Peyer's patch (tissue), 4 donors: ENCODE measurements at regions not wholly inside any gene's neighbourhood (a gene's known extent, or its start where the extent isn't known, plus 50 kb on each side); places are given as distances from the start of the nearest gene placed in this dataset.

Experiments
- DNase-seq, 3 donors: peaks; one replicate each; pipeline ENCODE4 v3.0.0-alpha.2; 2017 to 2019
- H3K27ac ChIP-seq, 4 donors: fragments of 200-600 bp; sonication (generic); one replicate each; pipeline ENCODE4 v1.5.1; 2016 to 2019
- H3K27me3 ChIP-seq, 2 donors: fragments of 200-600 bp; sonication (generic); one replicate each; pipeline ENCODE4 v1.5.1; 2019
- H3K36me3 ChIP-seq, 3 donors: fragments of 200-600 bp; sonication (generic); one replicate each; pipeline ENCODE4 v1.5.1; 2016 to 2019
- H3K4me1 ChIP-seq, 4 donors: fragments of 200-600 bp; sonication (generic); one replicate each; pipeline ENCODE4 v1.5.1; 2016 to 2019
- H3K4me3 ChIP-seq, 4 donors: fragments of 200-600 bp; sonication (generic); 1 replicate in 3 of 4; 2 replicates in 1 of 4; pipeline ENCODE4 v1.5.1; 2016 to 2019; ENCODE audit warnings: mild to moderate bottlenecking in 1 of 4
- H3K9me3 ChIP-seq, 4 donors: fragments of 200-600 bp; sonication (generic); one replicate each; pipeline ENCODE4 v1.5.1; 2016 to 2019; ENCODE audit warnings: mild to moderate bottlenecking in 1 of 4
- POLR2A ChIP-seq, 2 donors: fragments of 450-650 bp; IDR thresholded peaks; one replicate each; pipeline ENCODE4 v1.5.1; 2017; ENCODE audit warnings: antibody characterized with exemption in 2 of 2, mild to moderate bottlenecking in 2 of 2, moderate library complexity in 2 of 2
- TF ChIP-seq, protein P1 (sequence below), 6 experiments: fragments of 450-650 bp in 4 of 6; fragments of 200-600 bp in 2 of 6; sonication (generic) in 1 of 6; IDR thresholded peaks; one replicate each; pipeline ENCODE4 v1.5.1; 2017 to 2019; ENCODE audit warnings: antibody characterized with exemption in 6 of 6, mild to moderate bottlenecking in 3 of 6, moderate library complexity in 1 of 6

DNA sequence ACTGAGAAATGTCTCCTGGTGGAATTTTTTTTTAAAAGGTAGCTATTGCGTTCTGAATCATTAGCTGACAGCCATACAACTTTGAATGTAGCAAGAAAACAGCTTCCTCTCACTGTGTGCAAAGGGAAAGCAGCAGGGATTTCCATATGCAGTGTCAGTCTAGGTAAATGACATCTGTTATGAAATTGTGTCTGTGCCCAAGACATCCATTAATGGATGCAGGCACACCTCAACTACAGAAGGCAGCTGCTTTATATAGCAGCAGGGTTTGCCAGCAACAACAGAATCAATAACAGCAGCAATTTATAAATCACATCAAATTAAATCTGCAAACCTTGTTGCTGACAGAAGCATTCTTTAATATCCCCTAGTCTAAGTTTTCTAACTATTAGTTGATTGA, 745.3 kb upstream of the RAG2 start:
- H3K27ac ChIP-seq, result no peak overlapping the region
- no peak overlapping the region for H3K4me3 ChIP-seq
- no peak for DNase-seq
- TF ChIP-seq, protein P1, sequence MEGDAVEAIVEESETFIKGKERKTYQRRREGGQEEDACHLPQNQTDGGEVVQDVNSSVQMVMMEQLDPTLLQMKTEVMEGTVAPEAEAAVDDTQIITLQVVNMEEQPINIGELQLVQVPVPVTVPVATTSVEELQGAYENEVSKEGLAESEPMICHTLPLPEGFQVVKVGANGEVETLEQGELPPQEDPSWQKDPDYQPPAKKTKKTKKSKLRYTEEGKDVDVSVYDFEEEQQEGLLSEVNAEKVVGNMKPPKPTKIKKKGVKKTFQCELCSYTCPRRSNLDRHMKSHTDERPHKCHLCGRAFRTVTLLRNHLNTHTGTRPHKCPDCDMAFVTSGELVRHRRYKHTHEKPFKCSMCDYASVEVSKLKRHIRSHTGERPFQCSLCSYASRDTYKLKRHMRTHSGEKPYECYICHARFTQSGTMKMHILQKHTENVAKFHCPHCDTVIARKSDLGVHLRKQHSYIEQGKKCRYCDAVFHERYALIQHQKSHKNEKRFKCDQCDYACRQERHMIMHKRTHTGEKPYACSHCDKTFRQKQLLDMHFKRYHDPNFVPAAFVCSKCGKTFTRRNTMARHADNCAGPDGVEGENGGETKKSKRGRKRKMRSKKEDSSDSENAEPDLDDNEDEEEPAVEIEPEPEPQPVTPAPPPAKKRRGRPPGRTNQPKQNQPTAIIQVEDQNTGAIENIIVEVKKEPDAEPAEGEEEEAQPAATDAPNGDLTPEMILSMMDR (IDR thresholded peaks at IDR 0.05), result no peak
- no peak for TF ChIP-seq POLR2A (IDR thresholded peaks at IDR 0.05)
- no peaks in the 10 kb centered on the region for H3K36me3 ChIP-seq
- no peaks in the 10 kb centered on the region for H3K4me1 ChIP-seq
- H3K27me3 ChIP-seq, result no peaks in the 10 kb centered on the region
- no peaks in the 10 kb centered on the region for H3K9me3 ChIP-seq

DNA sequence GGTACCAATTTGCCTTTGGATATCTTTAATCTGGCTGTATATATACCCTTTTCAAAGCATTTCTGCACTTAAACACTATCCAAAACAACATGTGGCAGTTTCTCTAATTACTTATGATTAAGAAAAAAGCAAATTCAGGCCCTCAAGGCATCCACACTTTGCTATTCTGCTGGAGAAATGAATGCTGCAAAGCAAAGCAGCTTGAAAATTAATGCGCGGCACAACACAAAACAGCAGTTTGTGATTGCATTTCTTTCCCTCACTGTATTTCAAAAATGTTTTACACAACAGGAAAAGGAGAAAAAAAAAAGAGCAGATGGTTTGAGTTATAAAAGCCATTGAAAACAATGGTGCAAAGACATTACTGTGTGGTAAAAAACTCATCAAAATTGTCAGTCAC, 738.4 kb upstream of the RAG2 start:
- Histone ChIP-seq H3K36me3 (no peaks in the 10 kb centered on the region), H3K4me1 (no peaks in the 10 kb centered on the region), H3K4me3 (no peak overlapping the region), H3K9me3 (no peaks in the 10 kb centered on the region), H3K27ac (no peak overlapping the region), H3K27me3 (no peaks in the 10 kb centered on the region)
- DNase-seq, result no peak
- TF ChIP-seq POLR2A (IDR thresholded peaks at IDR 0.05), result no peak

DNA sequence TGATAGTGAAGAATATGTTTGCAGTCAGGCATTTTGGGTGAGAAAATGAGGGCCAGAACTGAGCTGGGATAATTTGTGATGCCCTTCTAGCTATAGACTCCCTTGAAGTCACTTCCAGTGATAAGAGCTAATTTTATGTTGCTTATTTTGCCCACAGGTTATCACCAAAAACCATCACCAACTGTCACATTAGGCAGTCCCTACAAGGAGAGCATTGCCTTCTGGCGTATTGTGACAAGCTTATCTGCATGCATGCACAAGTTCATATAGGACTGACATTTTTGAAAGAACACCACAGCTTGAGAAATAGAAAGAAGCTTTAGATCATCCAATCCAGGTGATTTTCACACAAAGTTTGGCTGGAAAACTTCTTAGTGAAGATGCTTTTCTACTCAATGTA, 735.3 kb upstream of the RAG2 start:
- Histone ChIP-seq H3K27ac (no peak overlapping the region), H3K4me3 (no peak overlapping the region), H3K36me3 (no peaks in the 10 kb centered on the region), H3K4me1 (no peaks in the 10 kb centered on the region), H3K27me3 (no peaks in the 10 kb centered on the region), H3K9me3 (no peaks in the 10 kb centered on the region)
- TF ChIP-seq POLR2A (IDR thresholded peaks at IDR 0.05), result no peak
- TF ChIP-seq, protein P1 (IDR thresholded peaks at IDR 0.05), result no peak
- DNase-seq, result no peak

DNA sequence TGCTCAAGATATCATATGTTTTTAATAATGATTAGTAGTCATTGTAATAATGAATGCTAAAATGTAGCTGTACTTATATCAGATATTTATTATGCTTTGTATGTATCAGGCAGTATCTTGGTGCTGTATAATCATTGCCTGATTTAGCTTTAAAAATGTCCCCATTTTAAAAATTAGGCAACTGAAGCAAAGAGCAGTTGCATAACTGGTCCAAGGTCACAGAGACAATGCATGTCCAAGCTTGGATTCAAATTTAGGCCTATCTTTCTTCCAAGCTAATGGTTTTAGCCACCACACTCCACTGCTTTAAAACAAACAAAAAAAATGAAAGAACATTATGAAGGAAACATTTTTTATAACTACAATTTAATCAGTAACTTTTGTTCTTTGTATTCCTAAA, 725.8 kb upstream of the RAG2 start:
- no peaks in the 10 kb centered on the region for H3K27me3 ChIP-seq
- DNase-seq, result no peak
- no peak for TF ChIP-seq POLR2A (IDR thresholded peaks at IDR 0.05)
- TF ChIP-seq, protein P1 (IDR thresholded peaks at IDR 0.05), result no peak
- H3K4me3 ChIP-seq, result no peak overlapping the region
- H3K9me3 ChIP-seq, result no peaks in the 10 kb centered on the region
- no peak overlapping the region for H3K27ac ChIP-seq
- H3K36me3 ChIP-seq, result no peaks in the 10 kb centered on the region
- H3K4me1 ChIP-seq, result no peaks in the 10 kb centered on the region

DNA sequence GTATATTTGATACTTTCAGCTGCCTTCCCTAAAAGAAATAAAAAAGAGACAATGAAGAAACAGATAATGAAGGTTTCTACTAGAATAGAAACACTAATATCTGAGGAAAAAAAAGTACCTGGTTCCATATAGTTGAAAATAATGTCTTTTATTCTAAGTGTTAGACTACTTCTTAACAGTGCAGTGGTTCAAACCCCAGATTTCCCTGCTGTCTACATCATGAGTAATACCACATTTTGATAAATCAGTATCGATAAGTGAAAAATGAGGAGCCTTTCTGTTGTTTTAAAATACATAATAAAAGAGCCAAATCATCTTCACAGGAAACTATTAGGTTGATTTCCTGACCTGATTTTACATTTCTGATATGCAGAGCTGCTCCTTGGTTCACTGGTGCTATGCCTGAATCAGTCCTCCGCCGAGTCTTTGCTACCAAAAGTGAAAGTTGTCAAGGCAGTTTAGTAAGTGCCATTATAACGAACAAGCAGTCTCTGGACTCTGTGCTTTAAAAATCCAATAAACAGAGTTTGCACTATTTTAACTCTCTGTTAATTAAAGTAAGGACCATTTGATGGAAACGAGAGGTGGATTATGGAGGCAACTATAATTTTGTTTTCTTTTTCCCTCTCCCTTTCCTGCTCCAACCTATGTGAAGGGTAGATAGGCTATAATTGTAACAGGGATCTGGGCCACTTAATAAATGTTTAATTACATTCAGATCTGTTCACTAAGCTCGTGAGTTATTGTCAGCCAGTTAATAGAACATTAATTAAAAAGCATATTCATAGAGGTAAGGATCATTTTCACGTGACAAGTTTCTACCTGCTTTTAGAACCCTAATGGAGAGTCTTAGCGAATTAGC, 724.5 kb upstream of the RAG2 start:
- H3K4me3 ChIP-seq, result no peak overlapping the region
- TF ChIP-seq POLR2A (IDR thresholded peaks at IDR 0.05), result no peak
- TF ChIP-seq, protein P1 (IDR thresholded peaks at IDR 0.05), result no peak
- no peaks in the 10 kb centered on the region for H3K36me3 ChIP-seq
- H3K9me3 ChIP-seq, result no peaks in the 10 kb centered on the region
- no peaks in the 10 kb centered on the region for H3K27me3 ChIP-seq
- H3K4me1 ChIP-seq, result no peaks in the 10 kb centered on the region
- DNase-seq, result no peak
- no peak overlapping the region for H3K27ac ChIP-seq

DNA sequence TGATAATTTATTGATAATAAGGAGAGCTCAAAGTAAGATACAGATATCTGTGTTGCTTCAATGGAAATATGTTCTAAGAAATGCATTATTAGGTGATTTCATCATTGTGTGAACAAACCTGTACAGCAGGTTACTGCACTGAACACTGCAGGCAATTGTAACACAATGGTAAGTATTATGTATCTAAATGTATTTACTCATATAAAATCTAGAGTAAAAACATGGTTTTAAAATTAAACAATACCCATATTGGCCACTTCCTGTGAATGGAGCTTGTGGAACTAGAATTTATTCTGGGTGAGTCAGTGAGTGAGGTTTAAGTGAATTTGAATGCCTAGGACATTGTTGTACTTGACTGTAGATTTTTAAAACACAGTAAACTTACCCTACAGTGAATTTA, 722.9 kb upstream of the RAG2 start:
- Histone ChIP-seq H3K4me3 (no peak overlapping the region), H3K27me3 (no peaks in the 10 kb centered on the region), H3K36me3 (no peaks in the 10 kb centered on the region), H3K9me3 (no peaks in the 10 kb centered on the region), H3K27ac (no peak overlapping the region), H3K4me1 (no peaks in the 10 kb centered on the region)
- no peak for DNase-seq
- no peak for TF ChIP-seq POLR2A (IDR thresholded peaks at IDR 0.05)
- TF ChIP-seq, protein P1 (IDR thresholded peaks at IDR 0.05), result no peak
